Psoas muscle (tissue), 7 donors: ENCODE measurements at regions not wholly inside any gene's neighbourhood (a gene's known extent, or its start where the extent isn't known, plus 50 kb on each side); places are given as distances from the start of the nearest gene placed in this dataset.

Source experiments
- ATAC-seq, 4 donors: fragments of 200-7000 bp; cut with Tn5 transposase; one replicate each; pipeline ENCODE4 v1.9.1; 2020; ENCODE audit warnings: moderate library complexity in 3 of 4, mild to moderate bottlenecking in 2 of 4
- DNase-seq, 2 donors: peaks; one replicate each; pipeline ENCODE4 v3.0.0-alpha.2; 2020
- H3K27ac ChIP-seq: fragments of 200-600 bp; one replicate; pipeline ENCODE4 v1.8.0; 2022
- H3K27me3 ChIP-seq, 3 donors: fragments of 200-600 bp in 1 of 3; one replicate each; pipeline versions ENCODE4 v1.6.1 to v1.8.0; 2013 to 2022; ENCODE audit warnings: low read length in 2 of 3, mild to moderate bottlenecking in 2 of 3, moderate library complexity in 1 of 3; ENCODE audit not compliant: insufficient read depth in 3 of 3
- H3K36me3 ChIP-seq, 2 donors: fragments of 200-600 bp in 1 of 2; one replicate each; pipeline versions ENCODE4 v1.6.1 to v1.8.0; 2013 to 2022; ENCODE audit warnings: low read depth in 1 of 2, mild to moderate bottlenecking in 1 of 2, moderate library complexity in 1 of 2; ENCODE audit not compliant: insufficient read depth in 1 of 2
- H3K4me1 ChIP-seq: fragments of 200-600 bp; one replicate; pipeline ENCODE4 v1.8.0; 2022
- H3K4me3 ChIP-seq: fragments of 200-600 bp; one replicate; pipeline ENCODE4 v1.8.0; 2022; ENCODE audit warnings: mild to moderate bottlenecking
- H3K9me3 ChIP-seq: fragments of 200-600 bp; one replicate; pipeline ENCODE4 v1.8.0; 2022
- WGBS, 3 donors: extraction: QIAGEN DNeasy Blood & Tissue Kit; methylation state at CpG; one replicate each; pipeline versions ENCODE4 v1.1.6 to v1.1.7; 2013; 5-methylcytosine and 5-hydroxymethylcytosine counted together
- intact Hi-C, 2 donors: fragments of 100-400 bp; cut with DNase I; formaldehyde crosslinking; loops; one replicate each; pipeline versions ENCODE4 v1.11.0 to v1.14.2; 2022
- TF ChIP-seq, protein P1 (sequence below): fragments of 200-600 bp; IDR thresholded peaks from one replicate; pipeline ENCODE4 v1.8.0; 2022; ENCODE audit warnings: antibody characterized with exemption
- donor health status: healthy with polysubstance abuse.
- donor health status: DM: no; HTN: no; CAD: no; lungs with moderate emphysema.
- donor health status: Bipolar disorder and iron deficiency.
- donor health status: healthy.
- donor health status: DM: yes; HTN: yes; CAD: no.
- donor health status: DM: no; HTN: no; CAD: no.
- donor health status: DM: yes; HTN: yes; CAD: no.

DNA sequence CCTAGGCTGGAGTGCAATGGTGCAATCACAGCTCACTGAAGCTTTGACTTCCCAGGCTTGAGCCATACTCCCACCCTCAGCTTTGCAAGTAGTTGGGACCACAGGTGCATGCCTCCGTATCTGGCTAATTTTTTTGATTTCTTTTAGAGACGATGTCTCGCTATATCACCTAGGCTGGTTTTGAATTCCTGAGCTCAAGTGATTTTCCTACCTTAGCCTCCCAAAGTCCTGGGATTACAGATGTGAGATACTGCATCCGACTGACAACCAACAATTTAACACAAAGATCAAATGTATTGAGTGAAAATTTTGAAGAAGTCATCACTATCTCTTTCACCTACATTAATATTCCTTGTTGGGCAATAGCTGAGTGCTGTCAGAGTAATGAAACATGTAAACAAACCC lies 181.6 kb downstream of the MYCN start:
- no peaks in the 10 kb centered on the region for H3K9me3 ChIP-seq
- H3K27ac ChIP-seq = no peak overlapping the region
- ATAC-seq = no peak
- DNase-seq = no peak
- WGBS, 3 donors = 94 to 97% (median 95%) methylated on average over 4 of the region's 4 CpGs
- no peaks in the 10 kb centered on the region for H3K4me1 ChIP-seq
- H3K4me3 ChIP-seq = no peak overlapping the region
- H3K27me3 ChIP-seq = no peaks in the 10 kb centered on the region
- H3K36me3 ChIP-seq = no peaks in the 10 kb centered on the region
- TF ChIP-seq, protein P1, sequence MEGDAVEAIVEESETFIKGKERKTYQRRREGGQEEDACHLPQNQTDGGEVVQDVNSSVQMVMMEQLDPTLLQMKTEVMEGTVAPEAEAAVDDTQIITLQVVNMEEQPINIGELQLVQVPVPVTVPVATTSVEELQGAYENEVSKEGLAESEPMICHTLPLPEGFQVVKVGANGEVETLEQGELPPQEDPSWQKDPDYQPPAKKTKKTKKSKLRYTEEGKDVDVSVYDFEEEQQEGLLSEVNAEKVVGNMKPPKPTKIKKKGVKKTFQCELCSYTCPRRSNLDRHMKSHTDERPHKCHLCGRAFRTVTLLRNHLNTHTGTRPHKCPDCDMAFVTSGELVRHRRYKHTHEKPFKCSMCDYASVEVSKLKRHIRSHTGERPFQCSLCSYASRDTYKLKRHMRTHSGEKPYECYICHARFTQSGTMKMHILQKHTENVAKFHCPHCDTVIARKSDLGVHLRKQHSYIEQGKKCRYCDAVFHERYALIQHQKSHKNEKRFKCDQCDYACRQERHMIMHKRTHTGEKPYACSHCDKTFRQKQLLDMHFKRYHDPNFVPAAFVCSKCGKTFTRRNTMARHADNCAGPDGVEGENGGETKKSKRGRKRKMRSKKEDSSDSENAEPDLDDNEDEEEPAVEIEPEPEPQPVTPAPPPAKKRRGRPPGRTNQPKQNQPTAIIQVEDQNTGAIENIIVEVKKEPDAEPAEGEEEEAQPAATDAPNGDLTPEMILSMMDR = no peak
- intact Hi-C loops = no loop called here

DNA sequence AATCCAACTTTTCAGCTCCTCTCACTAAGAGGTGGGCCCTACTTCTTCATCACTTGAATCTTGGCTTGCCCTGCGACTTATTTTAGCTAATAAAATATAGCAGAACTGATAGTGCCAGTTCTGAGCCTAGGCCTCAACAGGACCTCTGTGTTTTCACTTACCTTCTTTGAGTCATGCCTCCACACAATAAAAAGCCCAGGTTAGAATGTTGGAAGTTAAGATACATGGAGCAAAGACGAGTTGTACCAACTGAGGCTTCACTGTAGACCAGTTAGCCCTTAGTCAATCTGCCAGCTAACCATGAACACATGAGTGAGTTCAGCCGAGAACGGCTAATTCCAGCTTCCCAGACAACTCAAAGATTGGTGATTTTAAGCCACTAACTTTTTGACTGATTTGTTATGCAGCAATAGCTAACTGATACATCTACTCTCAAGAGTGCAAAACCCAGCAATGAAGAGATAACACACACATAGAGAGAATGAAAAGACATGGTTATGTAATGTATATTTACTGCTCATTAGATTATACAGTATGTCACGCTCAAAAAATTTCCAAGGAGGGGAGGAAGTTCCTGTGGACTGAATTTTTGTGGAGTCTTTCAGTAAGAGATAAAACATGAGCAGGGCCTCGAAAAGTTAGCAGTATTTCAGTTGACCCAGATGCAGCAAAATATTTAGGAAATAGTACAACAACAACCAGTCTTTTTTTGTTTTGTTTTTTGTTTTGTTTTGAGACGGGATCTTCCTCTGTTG lies 181.1 kb downstream of the MYCN start:
- Histone ChIP-seq H3K9me3 (no peaks in the 10 kb centered on the region), H3K36me3 (no peaks in the 10 kb centered on the region), H3K27ac (no peak overlapping the region), H3K27me3 (no peaks in the 10 kb centered on the region), H3K4me1 (no peaks in the 10 kb centered on the region), H3K4me3 (no peak overlapping the region)
- ATAC-seq (no peak), DNase-seq (no peak)
- intact Hi-C loops = no loop called here
- WGBS, 3 donors = 93 to 97% (median 96%) methylated on average over 7 of the region's 7 CpGs
- TF ChIP-seq, protein P1 = no peak

DNA sequence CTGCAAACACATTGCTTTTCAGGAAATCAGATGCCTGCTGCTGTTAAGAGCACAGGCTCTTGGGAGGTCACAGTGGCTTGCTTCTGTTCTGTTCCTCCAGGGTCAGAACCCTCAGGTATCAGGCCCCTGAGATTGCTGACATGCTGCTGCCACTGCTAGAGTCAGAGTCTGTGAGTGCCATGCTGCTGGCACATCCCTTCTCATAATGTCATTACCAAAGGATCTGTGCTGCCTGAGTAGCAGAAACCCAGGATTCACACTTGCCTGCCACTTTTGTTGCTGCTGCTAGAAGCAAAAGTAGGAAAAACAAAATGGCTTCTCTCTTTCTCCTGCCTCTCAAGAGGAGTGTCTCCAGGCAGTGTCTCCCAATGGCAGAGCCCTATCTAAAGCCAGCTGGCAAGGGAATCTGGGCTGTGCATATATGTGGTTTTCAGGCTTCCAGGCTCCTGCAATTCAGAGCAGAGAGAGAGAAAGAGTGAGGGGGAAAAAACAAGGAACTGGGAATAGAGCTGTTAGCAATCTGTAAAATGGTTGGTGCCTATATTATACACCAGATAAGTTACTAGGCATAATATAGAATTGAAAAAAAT lies 180.3 kb downstream of the MYCN start:
- Histone ChIP-seq H3K27ac (no peak overlapping the region), H3K9me3 (no peaks in the 10 kb centered on the region), H3K4me3 (no peak overlapping the region), H3K4me1 (no peaks in the 10 kb centered on the region), H3K36me3 (no peaks in the 10 kb centered on the region), H3K27me3 (no peaks in the 10 kb centered on the region)
- ATAC-seq (no peak), DNase-seq (no peak)
- TF ChIP-seq, protein P1 = no peak
- intact Hi-C loops = no loop called here

DNA sequence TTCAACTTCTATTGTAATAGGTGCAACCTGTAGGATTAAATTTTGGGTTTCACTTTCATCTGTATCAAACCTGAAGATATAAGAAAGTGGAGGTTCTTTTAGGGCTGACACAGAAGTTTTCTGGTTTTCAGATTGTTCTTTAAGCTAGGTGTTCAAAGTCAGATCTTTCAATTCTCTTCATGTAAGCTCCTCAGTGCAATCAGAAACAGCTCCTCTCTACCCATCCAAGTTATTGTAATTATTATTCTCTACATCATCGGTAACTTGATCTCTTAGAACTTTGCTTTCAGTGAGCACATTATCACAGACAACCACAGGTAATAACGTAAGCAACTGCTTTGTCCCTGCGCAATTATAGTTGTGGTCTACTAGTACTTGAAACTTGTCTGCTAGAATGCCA lies 179.4 kb downstream of the MYCN start:
- TF ChIP-seq, protein P1 = no peak
- ATAC-seq (no peak), DNase-seq (no peak)
- intact Hi-C loops = no loop called here
- Histone ChIP-seq H3K4me1 (no peaks in the 10 kb centered on the region), H3K9me3 (no peaks in the 10 kb centered on the region), H3K27me3 (no peaks in the 10 kb centered on the region), H3K4me3 (no peak overlapping the region), H3K27ac (no peak overlapping the region), H3K36me3 (no peaks in the 10 kb centered on the region)
- 83 to 88% (median 84%) methylated on average over 3 of the region's 3 CpGs for WGBS, 3 donors
